OCI-LY3 (cell line): ENCODE measurements at regions not wholly inside any gene's neighbourhood (a gene's known extent, or its start where the extent isn't known, plus 50 kb on each side); places are given as distances from the start of the nearest gene placed in this dataset.

Experiments used
- EZH2phosphoT487 ChIP-seq: fragments of 200-600 bp; shearing (Covaris generic); IDR thresholded peaks from 2 replicates; pipeline ENCODE4 v1.6.1; 2018; ENCODE audit warnings: antibody characterized with exemption, mixed run types, low read depth
- TF ChIP-seq, protein P1 (sequence below): fragments of 200-600, 300-600 bp; sonication (generic); IDR thresholded peaks from 2 replicates; pipeline ENCODE4 v1.5.1; 2014; ENCODE audit warnings: antibody characterized with exemption, low read length, low read depth

GRCh38 chr14:81938341-81938740 lies 404.7 kb upstream of the SEL1L start:
- TF ChIP-seq, protein P1, sequence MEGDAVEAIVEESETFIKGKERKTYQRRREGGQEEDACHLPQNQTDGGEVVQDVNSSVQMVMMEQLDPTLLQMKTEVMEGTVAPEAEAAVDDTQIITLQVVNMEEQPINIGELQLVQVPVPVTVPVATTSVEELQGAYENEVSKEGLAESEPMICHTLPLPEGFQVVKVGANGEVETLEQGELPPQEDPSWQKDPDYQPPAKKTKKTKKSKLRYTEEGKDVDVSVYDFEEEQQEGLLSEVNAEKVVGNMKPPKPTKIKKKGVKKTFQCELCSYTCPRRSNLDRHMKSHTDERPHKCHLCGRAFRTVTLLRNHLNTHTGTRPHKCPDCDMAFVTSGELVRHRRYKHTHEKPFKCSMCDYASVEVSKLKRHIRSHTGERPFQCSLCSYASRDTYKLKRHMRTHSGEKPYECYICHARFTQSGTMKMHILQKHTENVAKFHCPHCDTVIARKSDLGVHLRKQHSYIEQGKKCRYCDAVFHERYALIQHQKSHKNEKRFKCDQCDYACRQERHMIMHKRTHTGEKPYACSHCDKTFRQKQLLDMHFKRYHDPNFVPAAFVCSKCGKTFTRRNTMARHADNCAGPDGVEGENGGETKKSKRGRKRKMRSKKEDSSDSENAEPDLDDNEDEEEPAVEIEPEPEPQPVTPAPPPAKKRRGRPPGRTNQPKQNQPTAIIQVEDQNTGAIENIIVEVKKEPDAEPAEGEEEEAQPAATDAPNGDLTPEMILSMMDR = no peak
- TF ChIP-seq EZH2phosphoT487 = no peak
